ENCODE measurements at regions not wholly inside any gene's neighbourhood (a gene's known extent, or its start where the extent isn't known, plus 50 kb on each side); places are given as distances from the start of the nearest gene placed in this dataset.

- Histone ChIP-seq H3K36me3 (ENCODE audit: insufficient read depth, low read length) (no peaks in the 10 kb centered on the region), H3K9ac (ENCODE audit: low read depth, low read length) (no peak overlapping the region), H3K9me3 (ENCODE audit: insufficient read depth, low read depth, low read length) (no peaks in the 10 kb centered on the region), H3K27me3 (ENCODE audit: insufficient read depth, low read length) (no peaks in the 10 kb centered on the region), H3K27ac (ENCODE audit: low read depth, low read length) (no peak overlapping the region), H3K4me3 (ENCODE audit: low read length) (no peak overlapping the region), H3K4me1 (ENCODE audit: insufficient read depth, low read length) (peaks cover 6% of the 10 kb centered on the region; the same call in 1 of the 2 replicates)
- WGBS = 93% methylated on average over 11 of the region's 11 CpGs
Observed at GRCh38 chr5:61816585-61817450, 484.8 kb downstream of the ZSWIM6 start.

DNA sequence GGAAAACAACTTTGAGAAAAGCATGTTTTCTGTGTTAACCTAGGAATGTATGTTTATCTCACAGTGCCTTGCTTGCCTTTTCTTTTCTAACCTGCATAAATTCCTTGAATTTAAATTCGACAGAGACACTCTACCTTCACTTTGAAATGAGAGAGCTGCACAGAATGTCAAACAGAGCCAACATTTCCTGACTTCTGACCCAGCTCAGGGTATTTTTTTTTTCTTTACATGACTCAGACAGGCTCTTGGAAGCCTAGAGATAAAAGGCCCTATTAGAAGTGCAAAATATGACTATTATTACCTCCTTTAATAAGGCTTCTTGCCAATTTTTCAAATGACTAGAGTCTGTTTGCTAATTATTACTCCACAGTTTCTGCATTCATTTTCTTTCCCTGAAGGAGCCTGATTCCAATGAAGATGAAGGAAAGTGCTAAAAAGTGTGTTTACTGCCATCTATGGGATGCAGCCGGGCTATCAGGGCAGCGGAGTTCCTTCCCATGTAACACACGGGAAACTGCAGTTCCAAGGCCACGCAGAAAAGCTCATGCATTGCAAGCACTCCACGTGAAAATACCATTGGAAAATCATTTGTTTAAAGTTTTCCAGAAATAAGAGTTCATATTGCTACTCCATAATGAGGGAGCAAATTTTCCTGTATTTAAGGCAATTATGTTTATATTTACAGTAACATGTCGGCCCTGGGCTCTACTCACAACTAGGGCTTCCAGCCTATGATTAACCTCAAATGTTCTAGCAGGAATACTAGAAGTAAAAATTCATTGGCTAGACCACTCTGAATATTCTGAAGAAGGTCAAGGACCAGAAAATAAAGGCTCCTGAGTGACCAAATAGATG, 485.6 kb downstream of the ZSWIM6 start:
- Histone ChIP-seq H3K9me3 (ENCODE audit: insufficient read depth, low read depth, low read length) (no peaks in the 10 kb centered on the region), H3K36me3 (ENCODE audit: insufficient read depth, low read length) (no peaks in the 10 kb centered on the region), H3K27ac (ENCODE audit: low read depth, low read length) (no peak overlapping the region), H3K27me3 (ENCODE audit: insufficient read depth, low read length) (no peaks in the 10 kb centered on the region), H3K9ac (ENCODE audit: low read depth, low read length) (no peak overlapping the region), H3K4me1 (ENCODE audit: insufficient read depth, low read length) (peaks cover 6% of the 10 kb centered on the region; the same call in 1 of the 2 replicates), H3K4me3 (ENCODE audit: low read length) (no peak overlapping the region)
- WGBS = 32% methylated on average over 7 of the region's 7 CpGs

- WGBS = 92% methylated on average over 4 of the region's 4 CpGs
- no peaks in the 10 kb centered on the region for H3K36me3 ChIP-seq (ENCODE audit: insufficient read depth, low read length)
- H3K4me3 ChIP-seq (ENCODE audit: low read length) = no peak overlapping the region
Observed at GRCh38 chr5:61820836-61821235, 485.2 kb upstream of the KIF2A start.

DNA sequence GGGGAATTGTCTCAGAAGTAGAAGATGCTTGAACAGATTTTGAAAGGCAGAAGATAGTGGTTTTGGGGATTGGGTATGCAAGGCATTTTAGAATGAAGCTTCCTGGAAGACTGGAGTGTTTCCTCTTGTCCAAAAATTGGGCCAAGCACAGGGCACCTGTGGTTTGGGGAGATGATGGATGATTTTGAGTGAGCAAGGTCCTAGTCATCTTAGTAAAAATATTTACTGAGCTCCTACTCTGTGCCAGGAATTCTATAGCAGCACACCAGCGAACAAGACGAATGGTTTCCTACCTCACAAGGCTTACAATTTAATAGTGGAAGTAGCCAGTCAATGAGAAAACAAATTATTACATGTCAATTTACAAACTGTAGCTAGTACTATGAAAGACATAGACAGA, 484.4 kb upstream of the KIF2A start:
- Histone ChIP-seq H3K27me3 (ENCODE audit: insufficient read depth, low read length) (no peaks in the 10 kb centered on the region), H3K4me1 (ENCODE audit: insufficient read depth, low read length) (peaks cover 10% of the 10 kb centered on the region), H3K9me3 (ENCODE audit: insufficient read depth, low read depth, low read length) (no peaks in the 10 kb centered on the region), H3K36me3 (ENCODE audit: insufficient read depth, low read length) (no peaks in the 10 kb centered on the region), H3K27ac (ENCODE audit: low read depth, low read length) (no peak overlapping the region), H3K9ac (ENCODE audit: low read depth, low read length) (no peak overlapping the region), H3K4me3 (ENCODE audit: low read length) (no peak overlapping the region)
- WGBS = 92% methylated on average over 2 of the region's 2 CpGs

More at GRCh38 chr5:61820836-61821235, 485.2 kb upstream of the KIF2A start:
- Histone ChIP-seq H3K27me3 (ENCODE audit: insufficient read depth, low read length) (no peaks in the 10 kb centered on the region), H3K9ac (ENCODE audit: low read depth, low read length) (no peak overlapping the region), H3K27ac (ENCODE audit: low read depth, low read length) (no peak overlapping the region), H3K9me3 (ENCODE audit: insufficient read depth, low read depth, low read length) (no peaks in the 10 kb centered on the region), H3K4me1 (ENCODE audit: insufficient read depth, low read length) (peaks cover 10% of the 10 kb centered on the region)

- H3K36me3 ChIP-seq (ENCODE audit: insufficient read depth, low read length) = no peaks in the 10 kb centered on the region
- 96% methylated on average over 5 of the region's 5 CpGs for WGBS
- H3K27me3 ChIP-seq (ENCODE audit: insufficient read depth, low read length) = no peaks in the 10 kb centered on the region
- H3K9me3 ChIP-seq (ENCODE audit: insufficient read depth, low read depth, low read length) = no peaks in the 10 kb centered on the region
- peaks cover 4% of the 10 kb centered on the region for H3K4me1 ChIP-seq (ENCODE audit: insufficient read depth, low read length)
- no peak overlapping the region for H3K4me3 ChIP-seq (ENCODE audit: low read length)
- no peak overlapping the region for H3K27ac ChIP-seq (ENCODE audit: low read depth, low read length)
- no peak overlapping the region for H3K9ac ChIP-seq (ENCODE audit: low read depth, low read length)
Observed at GRCh38 chr5:61822584-61822983, 483.4 kb upstream of the KIF2A start.

DNA sequence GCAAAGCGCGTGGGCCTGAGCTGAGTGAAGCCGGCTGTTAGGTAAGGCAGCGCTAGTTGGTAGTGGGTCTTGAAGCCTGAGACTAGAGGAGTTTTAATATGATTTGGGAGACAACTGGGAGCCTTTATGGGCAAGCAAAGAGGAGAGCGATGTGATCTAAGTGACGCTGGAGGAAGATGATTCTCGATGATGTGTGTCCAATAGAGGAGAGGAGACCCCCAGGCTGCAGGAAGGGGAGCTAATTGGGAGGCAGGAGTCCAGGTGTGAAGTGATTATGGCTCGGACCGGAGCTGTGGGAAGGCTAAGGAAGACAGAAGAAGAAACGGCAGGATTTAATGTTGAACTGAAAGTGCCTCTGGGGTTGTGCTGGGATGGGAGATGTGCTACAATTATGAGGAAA, 482.9 kb upstream of the KIF2A start:
- Histone ChIP-seq H3K9me3 (ENCODE audit: insufficient read depth, low read depth, low read length) (no peaks in the 10 kb centered on the region), H3K27ac (ENCODE audit: low read depth, low read length) (no peak overlapping the region), H3K36me3 (ENCODE audit: insufficient read depth, low read length) (no peaks in the 10 kb centered on the region), H3K4me1 (ENCODE audit: insufficient read depth, low read length) (peaks cover 3% of the 10 kb centered on the region; the same call in 1 of the 2 replicates), H3K27me3 (ENCODE audit: insufficient read depth, low read length) (no peaks in the 10 kb centered on the region), H3K4me3 (ENCODE audit: low read length) (no peak overlapping the region), H3K9ac (ENCODE audit: low read depth, low read length) (no peak overlapping the region)
- 93% methylated on average over 10 of the region's 10 CpGs for WGBS

DNA sequence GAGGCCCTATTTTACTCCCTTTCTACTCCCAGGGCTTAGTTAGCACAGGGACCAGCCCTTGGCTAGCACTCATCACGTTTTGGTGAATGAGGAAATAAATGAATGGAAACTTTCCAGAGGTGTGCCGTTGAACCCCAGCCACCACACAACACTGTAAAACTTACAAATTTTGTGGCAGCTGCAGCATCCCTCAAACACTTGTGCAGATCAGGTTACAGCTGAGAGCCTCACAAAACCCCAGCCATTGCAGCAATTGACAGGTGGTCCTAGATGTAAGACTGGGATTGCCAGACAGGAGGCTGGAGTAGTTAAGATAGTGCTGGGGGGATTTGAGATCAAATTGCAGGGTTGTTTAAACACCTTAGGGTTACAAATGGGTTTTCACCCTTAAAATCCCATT, 482.2 kb upstream of the KIF2A start:
- no peak overlapping the region for H3K4me3 ChIP-seq (ENCODE audit: low read length)

DNA sequence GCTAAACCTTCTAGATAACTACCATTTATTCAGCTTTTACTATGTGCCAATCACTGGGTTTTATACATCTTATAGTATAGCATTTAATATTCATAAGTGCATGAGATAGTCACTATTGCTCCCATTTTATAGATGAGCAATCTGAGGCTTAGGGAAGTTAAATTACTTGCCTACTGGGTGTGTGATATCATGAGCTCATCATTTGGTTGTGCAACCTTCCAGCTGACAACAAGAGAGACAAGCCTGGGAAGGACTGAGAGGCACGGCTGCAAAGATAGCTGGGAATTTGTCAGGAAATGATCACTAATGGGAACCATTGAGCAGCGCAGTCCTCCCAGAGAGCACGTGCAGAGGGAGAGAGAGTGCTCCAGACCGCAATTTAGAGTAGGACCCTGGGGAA, 481.6 kb upstream of the KIF2A start:
- Histone ChIP-seq H3K36me3 (ENCODE audit: insufficient read depth, low read length) (no peaks in the 10 kb centered on the region), H3K27me3 (ENCODE audit: insufficient read depth, low read length) (no peaks in the 10 kb centered on the region), H3K4me1 (ENCODE audit: insufficient read depth, low read length) (peaks cover 3% of the 10 kb centered on the region; the same call in 1 of the 2 replicates), H3K4me3 (ENCODE audit: low read length) (no peak overlapping the region), H3K9me3 (ENCODE audit: insufficient read depth, low read depth, low read length) (no peaks in the 10 kb centered on the region), H3K27ac (ENCODE audit: low read depth, low read length) (no peak overlapping the region), H3K9ac (ENCODE audit: low read depth, low read length) (no peak overlapping the region)
- 89% methylated on average over 4 of the region's 4 CpGs for WGBS

More for the DNA sequence above, 482.2 kb upstream of the KIF2A start:
- no peak overlapping the region for H3K27ac ChIP-seq (ENCODE audit: low read depth, low read length)
- no peak overlapping the region for H3K9ac ChIP-seq (ENCODE audit: low read depth, low read length)
- WGBS = 83% methylated on average over 2 of the region's 2 CpGs
- H3K4me1 ChIP-seq (ENCODE audit: insufficient read depth, low read length) = peaks cover 3% of the 10 kb centered on the region; the same call in 1 of the 2 replicates
- H3K36me3 ChIP-seq (ENCODE audit: insufficient read depth, low read length) = no peaks in the 10 kb centered on the region
- no peaks in the 10 kb centered on the region for H3K9me3 ChIP-seq (ENCODE audit: insufficient read depth, low read depth, low read length)
- no peaks in the 10 kb centered on the region for H3K27me3 ChIP-seq (ENCODE audit: insufficient read depth, low read length)

DNA sequence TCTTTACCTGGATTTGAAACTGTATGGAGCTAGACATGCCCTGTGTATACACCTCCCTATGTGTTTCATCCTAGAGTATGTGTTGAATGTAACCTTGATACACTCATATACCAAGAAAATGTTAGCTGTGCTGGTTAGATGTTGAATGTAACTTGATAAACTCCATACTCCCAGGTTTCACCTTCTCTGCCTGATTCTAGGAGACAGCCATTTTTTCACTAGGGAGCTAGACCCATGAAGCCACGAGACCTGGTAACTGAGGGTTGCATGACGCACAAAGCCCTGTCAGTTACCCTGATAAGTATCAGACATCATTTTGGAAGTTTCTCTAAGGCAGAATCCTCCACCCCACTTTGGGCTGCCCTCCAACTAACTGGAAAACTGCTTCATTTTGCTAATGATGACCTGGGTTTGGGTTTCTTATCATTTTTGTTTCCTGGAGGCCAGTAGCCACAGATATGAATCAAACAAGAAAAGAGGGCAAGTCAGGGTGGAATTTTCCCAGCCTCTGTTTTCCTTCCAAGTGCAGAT, 478.5 kb upstream of the KIF2A start:
- Histone ChIP-seq H3K4me1 (ENCODE audit: insufficient read depth, low read length) (peaks cover 3% of the 10 kb centered on the region; the same call in 1 of the 2 replicates), H3K4me3 (ENCODE audit: low read length) (no peak overlapping the region), H3K9me3 (ENCODE audit: insufficient read depth, low read depth, low read length) (no peaks in the 10 kb centered on the region), H3K9ac (ENCODE audit: low read depth, low read length) (no peak overlapping the region), H3K36me3 (ENCODE audit: insufficient read depth, low read length) (no peaks in the 10 kb centered on the region), H3K27ac (ENCODE audit: low read depth, low read length) (no peak overlapping the region), H3K27me3 (ENCODE audit: insufficient read depth, low read length) (no peaks in the 10 kb centered on the region)
- 95% methylated on average over 2 of the region's 2 CpGs for whole genome bisulfite sequencing

- Histone ChIP-seq H3K9ac (ENCODE audit: low read depth, low read length) (no peak overlapping the region), H3K4me1 (ENCODE audit: insufficient read depth, low read length) (peaks cover under 1% of the 10 kb centered on the region; the same call in 1 of the 2 replicates), H3K36me3 (ENCODE audit: insufficient read depth, low read length) (no peaks in the 10 kb centered on the region), H3K4me3 (ENCODE audit: low read length) (no peak overlapping the region), H3K9me3 (ENCODE audit: insufficient read depth, low read depth, low read length) (no peaks in the 10 kb centered on the region), H3K27me3 (ENCODE audit: insufficient read depth, low read length) (no peaks in the 10 kb centered on the region), H3K27ac (ENCODE audit: low read depth, low read length) (no peak overlapping the region)
- WGBS = 95% methylated on average over 3 of the region's 3 CpGs
Observed at GRCh38 chr5:61828856-61829255, 477.1 kb upstream of the KIF2A start.

DNA sequence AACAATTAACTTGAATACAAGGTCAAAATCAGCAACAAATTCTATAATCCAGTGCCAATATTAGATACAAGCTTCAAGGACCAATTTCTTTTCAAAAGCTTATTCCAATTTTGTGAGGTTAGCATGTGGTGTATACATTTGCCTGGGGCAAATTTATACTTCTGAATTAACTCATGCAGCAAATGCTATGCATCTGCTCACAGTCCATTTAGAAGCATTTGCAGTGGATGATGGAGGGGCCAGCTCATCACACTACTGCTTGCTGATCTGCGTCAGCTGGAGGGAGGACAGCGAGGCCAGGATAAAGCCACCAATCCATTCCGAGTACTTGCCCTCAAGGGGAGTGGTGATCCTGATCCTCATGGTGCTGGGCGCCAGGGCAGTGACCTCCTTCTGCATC, 474.3 kb upstream of the KIF2A start:
- 99% methylated on average over 4 of the region's 4 CpGs for WGBS
- H3K27ac ChIP-seq (ENCODE audit: low read depth, low read length) = no peak overlapping the region

More for the DNA sequence above, 474.3 kb upstream of the KIF2A start:
- H3K9ac ChIP-seq (ENCODE audit: low read depth, low read length) = no peak overlapping the region
- H3K4me1 ChIP-seq (ENCODE audit: insufficient read depth, low read length) = no peaks in the 10 kb centered on the region
- no peaks in the 10 kb centered on the region for H3K9me3 ChIP-seq (ENCODE audit: insufficient read depth, low read depth, low read length)
- no peak overlapping the region for H3K4me3 ChIP-seq (ENCODE audit: low read length)
- H3K27me3 ChIP-seq (ENCODE audit: insufficient read depth, low read length) = no peaks in the 10 kb centered on the region
- no peaks in the 10 kb centered on the region for H3K36me3 ChIP-seq (ENCODE audit: insufficient read depth, low read length)
